Stimulated activated CD4-positive, alpha-beta T cell treated with anti-CD3 and anti-CD28 coated beads, TNF-alpha, amount 100 ng/mL, for 48 hours (primary cell): ENCODE measurements at regions not wholly inside any gene's neighbourhood (a gene's known extent, or its start where the extent isn't known, plus 50 kb on each side); places are given as distances from the start of the nearest gene placed in this dataset.
"Not testable (repeated sequence)": the region's sequence is repeated elsewhere in the genome, so short reads cannot be mapped to it uniquely, and the experiment has no call there.

Experiments used
- DNase-seq, 3 donors: peaks; one replicate each; pipeline ENCODE4 v3.0.0-alpha.2; 2020; ENCODE audit warnings: low read depth in 3 of 3

DNA sequence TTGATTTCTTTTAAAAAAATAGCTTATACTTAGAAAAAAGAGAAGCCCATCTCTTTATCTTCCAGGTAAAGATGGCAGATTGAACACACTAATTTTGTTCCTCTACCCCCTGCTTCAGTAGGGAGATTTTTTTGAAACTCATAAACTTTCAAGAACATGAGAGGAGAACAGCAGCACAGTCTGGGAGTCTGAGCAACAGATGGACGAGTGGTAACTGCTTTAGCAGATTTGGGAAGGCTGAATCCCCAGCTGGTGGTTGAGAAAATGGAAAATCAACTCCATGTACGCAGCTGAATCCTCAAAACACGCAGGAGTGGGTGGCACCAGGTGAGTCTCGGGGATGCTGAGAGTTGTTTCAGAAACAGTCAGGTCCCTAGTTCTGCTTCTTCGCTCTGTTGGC lies 114.6 kb upstream of the CTBP2 start:
- no peak for DNase-seq

GRCh38 chr10:125273023-125273422 lies 112.7 kb upstream of the CTBP2 start:
- DNase-seq: no peak

- DNase-seq: no peak
Measured at GRCh38 chr10:125269716-125270115, 109.4 kb upstream of the CTBP2 start.

DNA sequence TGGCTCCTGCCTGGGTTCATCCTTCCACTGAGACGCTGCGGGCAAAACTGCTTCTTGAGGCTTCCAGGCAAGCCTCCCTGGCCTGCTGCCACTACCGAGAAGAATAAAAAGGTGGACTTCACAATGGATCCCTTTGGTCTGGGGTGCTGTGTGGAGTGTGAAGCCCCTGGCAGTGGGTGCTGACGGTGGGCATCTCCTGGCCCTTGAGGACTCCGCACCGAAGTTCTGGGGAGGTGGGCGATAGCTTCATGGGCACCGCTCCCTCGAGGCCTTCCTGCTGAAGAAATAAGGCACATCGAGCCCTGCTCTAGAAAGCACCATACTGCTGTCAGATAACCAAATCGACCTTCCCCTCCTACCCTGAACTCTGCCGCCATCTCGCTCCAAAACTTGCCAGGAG lies 106.6 kb upstream of the CTBP2 start:
- DNase-seq: no peak

DNA sequence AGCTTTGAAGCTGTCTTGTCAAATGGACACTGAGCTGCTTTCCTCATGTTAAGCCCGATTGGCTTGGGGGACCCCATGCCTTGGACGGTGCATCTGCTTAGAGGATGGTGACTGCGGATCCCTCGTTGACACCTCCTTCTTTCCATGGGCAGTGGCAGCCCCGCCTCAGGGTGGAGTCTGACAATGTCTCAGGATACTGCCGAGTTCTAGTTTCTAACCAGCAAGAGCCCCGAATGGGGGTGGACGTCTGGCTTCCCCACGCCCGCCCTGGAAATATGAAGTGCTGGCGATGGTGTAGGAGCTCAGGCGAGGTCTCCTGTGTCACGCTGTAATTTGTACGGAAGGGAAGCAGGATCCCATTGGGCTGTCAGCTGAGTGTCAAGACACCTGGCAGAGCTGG lies 106.2 kb upstream of the CTBP2 start:
- no peak for DNase-seq

DNA sequence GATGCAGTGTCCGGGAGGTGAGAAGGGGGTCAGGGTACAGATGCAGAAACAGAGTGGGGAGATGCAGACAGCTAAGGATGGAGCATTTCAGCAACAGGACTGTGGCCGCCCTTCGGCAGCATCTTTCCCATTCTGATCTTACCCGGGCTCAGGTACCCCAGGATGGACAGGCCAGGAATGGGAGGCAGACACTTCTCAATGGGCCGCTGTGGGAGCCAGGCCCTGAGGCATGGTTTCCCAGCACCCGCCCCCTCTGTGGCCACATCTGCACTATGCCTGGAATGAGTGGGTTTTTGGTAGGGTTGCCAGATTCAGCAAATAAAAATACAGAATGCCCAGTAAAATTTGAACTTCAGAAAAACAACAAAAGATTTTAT lies 105.2 kb upstream of the CTBP2 start:
- no peak for DNase-seq

- no peak for DNase-seq
Measured at GRCh38 chr10:125264757-125265578, 104.6 kb upstream of the CTBP2 start.

GRCh38 chr10:125264091-125264490 lies 103.7 kb upstream of the CTBP2 start:
- DNase-seq: no peak

DNA sequence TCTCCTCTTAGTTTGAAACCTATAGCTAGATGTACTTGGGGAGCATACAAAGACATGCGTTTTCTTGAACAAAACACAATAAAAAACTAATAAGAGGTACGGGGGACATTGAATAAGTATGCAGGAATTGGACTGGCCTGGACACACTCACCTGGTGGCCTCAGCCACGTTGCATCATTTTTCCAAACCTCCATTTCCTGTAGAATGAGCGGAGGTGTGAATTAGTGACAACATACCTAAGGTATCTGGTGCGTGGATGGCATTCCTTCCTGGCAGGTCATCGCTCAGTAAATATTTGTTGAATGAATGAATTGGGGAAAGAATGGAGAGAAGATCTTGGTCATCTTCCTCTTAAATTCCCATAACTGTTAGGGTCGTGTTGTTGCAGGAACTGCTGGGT lies 103.2 kb upstream of the CTBP2 start:
- DNase-seq: no peak

DNA sequence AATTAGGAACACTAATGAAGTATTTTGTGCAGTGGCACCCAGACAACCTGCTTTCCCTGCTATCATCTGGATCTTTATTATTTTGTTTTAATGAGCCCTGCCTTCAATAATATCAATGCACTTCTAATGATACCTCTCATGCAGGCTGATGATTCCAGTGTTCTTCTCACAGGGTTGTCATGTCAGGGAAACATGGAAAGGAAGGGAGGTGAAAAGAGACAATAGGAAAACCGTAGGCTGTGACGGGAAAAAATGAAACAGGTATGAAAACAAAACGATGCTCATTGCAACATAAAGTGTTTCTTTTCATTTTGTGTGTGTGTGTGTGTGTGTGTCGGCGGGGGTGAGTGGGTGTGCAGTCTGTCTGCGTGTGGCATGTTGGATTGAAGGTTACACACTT lies 102.6 kb upstream of the CTBP2 start:
- no peak for DNase-seq

GRCh38 chr10:125262409-125262808 lies 102.0 kb upstream of the CTBP2 start:
- DNase-seq: no peak

GRCh38 chr10:125261491-125262186 lies 101.3 kb upstream of the CTBP2 start:
- no peak for DNase-seq

- DNase-seq: no peak
Measured at GRCh38 chr10:125260260-125260659, 99.9 kb upstream of the CTBP2 start.

DNA sequence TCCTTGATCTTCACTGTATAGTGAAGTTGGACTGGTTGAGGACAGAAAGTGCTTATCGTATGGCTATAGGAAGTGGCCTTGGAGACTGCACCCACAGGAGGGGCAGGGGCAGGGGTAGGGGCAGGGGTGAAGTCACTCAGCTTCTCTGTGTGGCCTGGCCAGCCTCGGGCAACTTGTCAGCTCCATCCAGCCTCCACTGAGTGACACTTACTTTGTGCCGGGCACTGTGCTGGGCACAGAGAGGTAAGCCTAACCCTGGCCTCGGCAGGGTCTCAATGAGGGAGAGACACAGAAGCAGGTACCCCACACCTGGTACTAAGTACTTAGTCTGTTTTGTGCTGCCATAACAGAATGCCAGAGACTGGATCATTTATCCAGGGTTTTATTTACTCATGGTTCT lies 99.3 kb upstream of the CTBP2 start:
- no peak for DNase-seq

- no peak for DNase-seq
Measured at GRCh38 chr10:125258676-125259075, 98.3 kb upstream of the CTBP2 start.

DNA sequence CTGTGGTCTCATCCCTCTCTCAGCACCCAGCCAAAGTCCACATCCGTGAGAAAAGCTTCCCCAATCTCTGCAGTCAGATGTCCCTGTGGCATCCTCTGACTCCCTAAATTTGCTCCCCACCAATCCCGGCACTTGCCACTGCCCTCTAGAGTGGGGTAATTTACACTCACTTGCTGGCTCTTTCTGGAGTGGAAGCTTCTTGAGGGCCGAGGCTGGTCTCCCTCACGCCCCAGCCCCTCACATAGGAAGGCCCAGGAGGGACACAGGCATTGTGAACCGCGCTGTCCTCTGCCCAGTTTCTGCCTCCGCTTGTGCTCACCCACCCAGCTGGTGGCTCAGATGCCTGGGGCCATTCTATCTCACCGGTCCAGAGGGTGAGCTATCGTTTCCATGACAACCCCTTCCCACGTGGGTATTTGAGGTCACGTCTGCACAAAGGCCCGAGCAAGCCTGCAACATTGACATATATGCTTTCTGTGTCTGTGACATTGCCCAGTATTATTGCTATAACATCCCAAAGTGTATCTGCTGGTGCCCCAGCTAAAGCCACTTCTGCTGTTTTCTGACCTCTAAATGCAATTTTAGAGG lies 97.3 kb upstream of the CTBP2 start:
- no peak for DNase-seq

DNA sequence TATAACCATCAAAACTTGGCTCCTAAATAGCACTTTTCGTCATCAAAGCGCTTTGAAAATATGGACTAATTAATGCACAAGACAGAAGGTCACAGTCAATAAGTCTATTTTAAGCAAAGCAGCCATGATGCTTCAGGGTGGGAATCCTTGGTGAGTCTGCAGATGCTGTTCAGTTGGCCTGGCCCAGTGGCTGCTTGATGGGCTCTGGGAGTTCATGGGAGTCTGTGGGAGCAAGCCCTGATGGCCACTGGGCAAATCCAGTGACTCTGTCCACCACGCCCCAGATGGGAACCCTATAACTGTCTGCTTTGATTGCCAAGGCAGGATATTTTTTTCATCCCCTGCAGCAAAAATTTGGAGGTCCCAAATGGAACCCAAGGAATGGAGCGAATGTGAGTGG lies 95.7 kb upstream of the CTBP2 start:
- DNase-seq: no peak

DNA sequence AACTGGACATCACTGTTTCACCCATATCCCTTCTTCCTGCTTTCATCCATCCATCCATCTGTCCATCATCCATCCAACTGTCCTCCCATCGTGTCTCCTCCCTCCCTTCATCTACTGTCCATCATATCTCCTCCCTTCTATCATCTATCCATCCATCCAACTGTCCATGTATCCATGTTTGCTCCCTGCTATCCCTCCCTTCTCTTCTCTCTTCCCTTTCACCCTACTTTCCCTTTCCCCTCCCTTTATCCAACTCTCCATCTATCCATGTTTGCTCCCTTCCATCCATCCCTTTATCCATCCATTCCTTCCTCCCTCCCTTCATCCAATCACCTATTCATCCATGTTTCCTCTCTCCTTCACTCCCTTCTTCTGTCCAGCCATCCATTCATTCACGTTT lies 92.6 kb upstream of the CTBP2 start:
- DNase-seq: no peak

- DNase-seq: not testable (repeated sequence)
Measured at GRCh38 chr10:125250834-125251233, 90.5 kb upstream of the CTBP2 start.

DNA sequence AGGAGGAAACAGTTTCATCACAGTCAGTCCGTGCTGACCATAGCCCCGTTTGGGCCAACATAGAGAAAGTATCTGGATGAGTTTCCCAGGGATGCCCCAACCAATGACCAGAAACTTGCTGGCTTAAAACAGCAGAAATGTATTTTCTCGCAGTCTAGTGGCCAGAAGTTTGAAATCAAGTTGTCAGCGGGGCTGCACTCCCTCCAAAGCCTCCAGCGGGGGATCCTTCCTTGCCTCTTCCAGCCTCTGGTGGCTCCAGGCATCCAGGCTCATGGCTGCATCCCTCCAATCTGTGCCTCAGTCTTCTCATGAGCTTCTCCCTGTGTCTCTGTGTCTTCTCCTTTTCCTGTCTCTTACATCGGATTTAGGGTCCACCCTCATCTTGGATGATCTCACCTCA lies 89.6 kb upstream of the CTBP2 start:
- DNase-seq: no peak

DNA sequence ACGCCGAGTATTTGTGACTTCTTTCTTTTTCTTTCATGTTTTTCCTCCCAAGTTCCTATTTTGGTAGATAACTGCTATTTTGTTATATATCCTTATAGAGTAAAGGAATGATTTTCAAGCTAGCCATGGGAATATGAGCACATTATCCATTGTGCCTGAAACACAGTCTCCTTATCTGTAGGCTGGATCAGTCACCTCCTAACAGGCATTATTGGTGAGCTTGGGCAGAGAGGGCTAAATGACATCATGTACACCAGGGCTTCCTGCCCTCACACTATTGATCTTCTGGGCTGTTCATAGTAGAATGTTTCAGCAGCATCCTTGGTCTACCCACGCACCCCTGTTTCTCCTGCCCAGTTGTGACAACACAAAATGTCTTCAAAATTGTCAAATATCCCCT lies 88.1 kb upstream of the CTBP2 start:
- DNase-seq: no peak

DNA sequence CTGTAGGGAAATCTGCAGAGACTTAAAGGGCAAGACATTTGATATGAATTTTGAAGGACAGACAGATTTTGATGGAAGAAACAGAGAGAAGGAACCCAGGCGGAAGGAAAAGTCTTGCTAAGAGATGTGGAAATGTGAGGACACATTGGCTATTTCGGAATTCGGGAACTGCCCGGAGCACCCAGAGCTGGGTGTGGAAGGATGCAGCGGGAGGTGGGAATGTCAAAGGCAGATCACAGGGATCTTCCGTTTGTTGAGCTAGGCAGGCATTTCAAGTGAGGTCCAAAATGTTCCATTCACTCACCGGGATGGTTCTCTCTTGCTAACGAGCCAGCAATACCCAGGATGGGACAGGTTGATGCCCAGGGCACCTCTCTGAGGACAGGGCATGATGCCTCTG lies 87.2 kb upstream of the CTBP2 start:
- no peak for DNase-seq
